Lung (tissue), 11 donors: ENCODE measurements at regions not wholly inside any gene's neighbourhood (a gene's known extent, or its start where the extent isn't known, plus 50 kb on each side); places are given as distances from the start of the nearest gene placed in this dataset.

Experiments used
- ATAC-seq: fragments of 200-7000 bp; cut with Tn5 transposase; one replicate; pipeline ENCODE4 v1.9.1; 2020; ENCODE audit warnings: moderate number of reproducible peaks; ENCODE audit not compliant: insufficient read depth, low FRiP score
- DNase-seq, 3 donors: peaks; one replicate each; pipeline ENCODE4 v3.0.0-alpha.2; 2013 to 2017
- H3K27ac ChIP-seq, 2 donors: one replicate each; pipeline ENCODE4 v1.5.1; 2013; ENCODE audit warnings: mild to moderate bottlenecking in 2 of 2, moderate library complexity in 2 of 2, control low read depth in 1 of 2, inconsistent platforms in 1 of 2, low read depth in 1 of 2, low read length in 1 of 2
- H3K27me3 ChIP-seq, 3 donors: one replicate each; pipeline ENCODE4 v1.5.1; 2013; ENCODE audit warnings: low read length in 2 of 3; ENCODE audit not compliant: control insufficient read depth in 3 of 3, insufficient read depth in 3 of 3
- H3K36me3 ChIP-seq, 4 donors: one replicate each; pipeline ENCODE4 v1.5.1; 2013; ENCODE audit warnings: low read length in 4 of 4, mild to moderate bottlenecking in 1 of 4, moderate library complexity in 1 of 4; ENCODE audit not compliant: control insufficient read depth in 4 of 4, insufficient read depth in 4 of 4
- H3K4me1 ChIP-seq, 5 donors: one replicate each; pipeline ENCODE4 v1.5.1; 2013; ENCODE audit warnings: low read length in 5 of 5, mild to moderate bottlenecking in 2 of 5, moderate library complexity in 1 of 5; ENCODE audit not compliant: control insufficient read depth in 5 of 5, insufficient read depth in 5 of 5
- H3K4me3 ChIP-seq: one replicate; pipeline ENCODE4 v1.5.1; 2013; ENCODE audit warnings: mild to moderate bottlenecking, control low read depth, moderate library complexity
- H3K9ac ChIP-seq, 2 donors: one replicate each; pipeline ENCODE4 v1.5.1; 2013; ENCODE audit warnings: low read length in 2 of 2, control low read depth in 1 of 2; ENCODE audit not compliant: insufficient read depth in 1 of 2
- H3K9me3 ChIP-seq, 4 donors: one replicate each; pipeline ENCODE4 v1.5.1; 2013; ENCODE audit warnings: low read length in 3 of 4, mild to moderate bottlenecking in 1 of 4, moderate library complexity in 1 of 4; ENCODE audit not compliant: control insufficient read depth in 4 of 4, insufficient read depth in 3 of 4
- CTCF ChIP-seq: IDR thresholded peaks from 2 replicates; pipeline ENCODE4 v1.5.1; 2012; ENCODE audit warnings: mild to moderate bottlenecking; ENCODE audit errors: control extremely low read depth, extremely low read depth
- WGBS, 2 donors: extraction: QIAGEN DNeasy Blood & Tissue Kit; methylation state at CpG; one replicate each; pipeline ENCODE4 v1.1.7; 2013; 5-methylcytosine and 5-hydroxymethylcytosine counted together
- donor health status: control.
- donor health status: control.
- donor health status: Bipolar disorder and iron deficiency.
- donor health status: healthy.
- donor health status: DM: yes; HTN: yes; CAD: no.

DNA sequence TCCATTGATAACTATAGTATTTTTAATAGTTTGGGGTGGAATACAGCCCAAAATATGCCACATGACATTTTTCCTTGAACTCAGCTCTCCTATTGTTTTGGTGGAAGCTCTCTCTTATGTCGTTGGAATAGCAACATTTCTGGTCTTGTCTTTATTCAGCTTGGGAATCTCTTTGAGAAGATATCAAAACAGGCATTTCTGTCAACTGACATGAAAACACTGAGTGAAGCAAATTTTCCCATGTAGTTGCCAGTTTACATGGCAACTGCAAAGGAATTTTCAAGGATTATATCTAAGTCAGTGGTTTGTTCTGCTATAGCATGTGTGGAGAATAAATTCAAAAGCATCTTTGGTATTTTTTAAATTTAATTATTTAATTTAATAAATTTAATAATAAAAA lies 863.5 kb upstream of the CDH8 start:
- Histone ChIP-seq H3K27me3 (no peaks in the 10 kb centered on the region), H3K36me3 (no peaks in the 10 kb centered on the region), H3K27ac (no peak overlapping the region), H3K4me3 (no peak overlapping the region), H3K9me3 (peaks cover 0 to 4% (median 0%) of the 10 kb centered on the region in 4 donors), H3K4me1 (no peaks in the 10 kb centered on the region), H3K9ac (no peak overlapping the region)
- no peak for TF ChIP-seq CTCF
- WGBS, 2 donors, result 77 to 82% methylated on average over 1 of the region's 1 CpG
- DNase-seq, result no peak
- no peak for ATAC-seq

- no peaks in the 10 kb centered on the region for H3K36me3 ChIP-seq
- DNase-seq (no peak), ATAC-seq (no peak)
- TF ChIP-seq CTCF, result no peak
- H3K4me1 ChIP-seq, result no peaks in the 10 kb centered on the region
- peaks cover 0 to 2% (median 1%) of the 10 kb centered on the region in 4 donors for H3K9me3 ChIP-seq
- no peak overlapping the region for H3K27ac ChIP-seq
- no peak overlapping the region for H3K9ac ChIP-seq
- WGBS, 2 donors, result 96% methylated on average over 2 of the region's 2 CpGs
- H3K27me3 ChIP-seq, result no peaks in the 10 kb centered on the region
- H3K4me3 ChIP-seq, result no peak overlapping the region
Measured at GRCh38 chr16:62889097-62889496, 852.9 kb upstream of the CDH8 start.

- no peaks in the 10 kb centered on the region for H3K27me3 ChIP-seq
- ATAC-seq, result no peak
Measured at GRCh38 chr16:62883509-62883908, 847.3 kb upstream of the CDH8 start.

More at GRCh38 chr16:62883509-62883908, 847.3 kb upstream of the CDH8 start:
- peaks cover 0 to 3% (median 0%) of the 10 kb centered on the region in 5 donors for H3K4me1 ChIP-seq
- no peak for DNase-seq
- no peaks in the 10 kb centered on the region for H3K36me3 ChIP-seq
- peaks cover 0 to 2% (median 0%) of the 10 kb centered on the region in 4 donors for H3K9me3 ChIP-seq
- no peak for TF ChIP-seq CTCF
- H3K4me3 ChIP-seq, result no peak overlapping the region
- no peak overlapping the region for H3K27ac ChIP-seq
- H3K9ac ChIP-seq, result no peak overlapping the region
- 75 to 80% methylated on average over 5 of the region's 5 CpGs for WGBS, 2 donors
